HG03457 (cell line): ENCODE measurements at regions not wholly inside any gene's neighbourhood (a gene's known extent, or its start where the extent isn't known, plus 50 kb on each side); places are given as distances from the start of the nearest gene placed in this dataset.
"Not testable (repeated sequence)": the region's sequence is repeated elsewhere in the genome, so short reads cannot be mapped to it uniquely, and the experiment has no call there.

ENCODE experiments used
- ATAC-seq: cut with Tn5 transposase; IDR thresholded peaks from one replicate; pipeline ENCODE4 v1.9.1; 2021; ENCODE audit warnings: moderate number of reproducible peaks; ENCODE audit not compliant: unreplicated experiment

GRCh38 chr2:88857274-88857741 lies 165.8 kb downstream of the RPIA start:
- no peak for ATAC-seq

- ATAC-seq = peak; percentile 38
Observed at GRCh38 chr2:88857951-88858411, 166.5 kb downstream of the RPIA start.

DNA sequence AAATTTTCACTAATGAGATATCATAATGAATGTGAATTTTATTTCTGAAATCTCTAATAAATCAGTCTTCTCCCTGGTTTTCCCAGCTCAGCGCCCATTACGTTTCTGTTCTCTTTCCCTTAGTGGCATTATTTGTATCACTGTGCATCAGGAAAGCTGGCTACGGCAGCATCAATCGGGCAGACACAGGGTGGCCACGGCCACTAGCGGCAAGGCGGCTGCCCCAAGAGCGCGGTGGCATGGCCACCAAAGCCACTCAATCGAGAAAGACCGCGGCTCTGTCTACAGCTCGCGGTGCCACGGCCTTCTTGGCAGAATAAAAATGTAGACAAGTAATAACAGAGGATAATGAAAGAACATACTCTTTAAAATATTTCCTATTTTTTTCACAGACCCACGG lies 168.0 kb downstream of the RPIA start:
- ATAC-seq = no peak

DNA sequence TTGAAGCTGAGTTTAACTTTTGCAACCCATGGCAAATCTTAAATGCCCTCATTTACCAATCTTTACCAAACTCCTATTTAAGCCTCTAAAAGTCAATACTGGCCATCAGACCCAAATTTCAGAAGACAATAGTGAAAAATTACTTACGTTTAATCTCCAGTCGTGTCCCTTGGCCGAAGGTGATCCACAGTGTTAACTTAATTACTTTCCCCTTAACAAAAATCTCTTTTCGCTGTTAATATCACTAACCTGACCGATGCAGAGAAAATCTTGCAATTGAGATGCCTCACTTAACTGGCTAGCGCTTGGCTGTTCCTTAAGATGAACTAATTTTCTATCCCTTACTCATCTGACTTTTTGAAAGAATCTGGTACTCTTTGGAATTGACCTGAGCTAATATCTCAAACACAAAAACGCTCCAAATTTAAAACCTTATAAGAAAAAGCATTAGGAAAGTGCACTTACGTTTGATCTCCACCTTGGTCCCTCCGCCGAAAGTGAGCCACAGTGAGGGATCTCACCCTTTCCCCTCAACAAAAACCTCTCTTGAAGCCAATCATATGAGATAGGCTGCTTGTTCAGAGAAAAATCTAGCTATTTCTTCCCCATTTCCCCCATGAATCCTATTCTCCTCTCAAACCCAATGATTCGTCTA lies 169.1 kb downstream of the RPIA start:
- no peak for ATAC-seq

DNA sequence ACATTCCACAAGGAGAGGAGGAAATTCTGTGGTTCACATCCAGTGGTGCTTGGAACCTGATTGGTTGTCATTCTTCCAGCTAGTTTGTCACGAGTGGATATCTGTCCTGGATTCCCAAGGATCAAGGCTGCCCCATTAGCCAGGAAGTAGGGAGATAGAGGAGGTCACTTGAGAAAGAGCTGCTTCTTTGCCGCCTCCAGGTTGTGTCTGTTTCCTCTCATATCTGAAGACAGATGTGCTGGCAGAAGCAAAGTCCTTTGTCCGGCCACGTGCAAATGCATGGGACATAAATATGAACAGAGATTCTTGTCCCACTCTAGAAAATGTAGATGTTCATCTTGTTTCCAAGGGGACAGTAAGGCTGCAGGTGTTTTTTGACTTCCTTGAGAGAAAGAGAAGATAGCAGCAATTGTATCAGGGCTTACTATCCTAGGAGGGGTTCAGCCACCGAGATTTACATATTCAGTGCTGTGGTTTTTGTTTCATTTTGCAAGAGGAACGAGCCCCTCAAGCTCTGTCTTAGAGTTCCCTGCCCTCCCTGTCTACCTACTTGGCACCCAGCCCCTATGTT lies 174.4 kb downstream of the RPIA start:
- peak; percentile 62 for ATAC-seq

DNA sequence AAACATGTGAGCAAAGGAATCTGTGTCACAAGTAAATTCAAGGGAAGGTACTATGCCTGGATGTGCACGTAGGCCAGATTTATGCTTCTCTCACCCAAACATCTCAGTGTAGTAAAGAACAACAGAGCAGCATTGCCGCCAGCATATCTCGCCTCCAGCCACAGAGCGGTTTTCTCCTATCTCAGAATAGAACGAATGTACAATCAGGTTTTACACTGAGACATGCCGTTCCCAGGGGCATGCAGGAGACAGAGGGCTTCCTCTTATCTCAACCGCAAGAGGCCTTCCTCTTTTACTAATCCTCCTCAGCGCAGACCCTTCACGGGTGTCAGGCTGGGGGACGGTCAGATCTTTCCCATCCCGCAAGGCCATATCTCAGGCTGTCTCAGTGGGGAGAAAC lies 175.3 kb downstream of the RPIA start:
- ATAC-seq = no peak

DNA sequence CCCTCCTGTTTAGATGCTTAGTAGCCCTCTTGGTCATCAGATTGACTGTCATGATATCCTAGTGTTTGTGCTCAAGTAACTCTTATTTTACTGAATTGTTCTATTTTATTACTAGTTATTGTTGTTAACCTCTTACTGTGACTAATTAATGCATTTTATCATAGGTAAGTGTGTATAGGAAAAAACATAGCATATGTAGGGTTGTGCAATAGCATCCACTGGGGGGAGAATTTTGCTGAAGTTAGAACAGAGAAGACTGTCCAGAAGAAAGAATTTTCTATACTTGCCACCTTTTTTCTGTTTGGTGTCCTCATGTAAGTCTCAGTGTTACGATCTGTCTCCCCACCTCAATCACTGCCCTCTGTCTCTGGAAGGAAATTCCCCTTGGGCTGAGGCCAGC lies 177.4 kb downstream of the RPIA start:
- ATAC-seq = no peak

GRCh38 chr2:88870267-88870839 lies 178.9 kb downstream of the RPIA start:
- no peak for ATAC-seq

DNA sequence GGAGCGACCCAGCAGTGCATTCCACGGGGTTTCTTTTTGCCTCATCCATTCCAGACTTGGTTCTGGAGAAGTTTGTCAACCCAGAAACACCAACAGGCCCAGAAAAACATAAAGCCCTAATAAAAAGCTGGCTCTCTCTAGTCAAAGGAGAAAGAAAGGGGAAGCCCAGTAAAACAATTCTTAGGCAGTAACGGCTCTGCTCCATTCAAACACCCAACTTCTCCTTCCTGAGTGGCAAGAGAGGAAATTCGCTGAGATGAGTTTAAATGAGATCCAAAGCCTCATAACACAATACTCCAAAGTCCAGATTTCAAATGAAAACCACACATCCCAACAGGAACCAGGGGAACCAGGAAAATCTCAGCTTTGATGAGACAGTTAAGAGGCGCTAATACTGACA lies 179.9 kb downstream of the RPIA start:
- no peak for ATAC-seq

- ATAC-seq = no peak
Observed at GRCh38 chr2:88873620-88874019, 182.1 kb downstream of the RPIA start.

- no peak for ATAC-seq
Observed at GRCh38 chr2:88874063-88874657, 182.7 kb downstream of the RPIA start.

- no peak for ATAC-seq
Observed at GRCh38 chr2:88875736-88876135, 184.3 kb downstream of the RPIA start.

DNA sequence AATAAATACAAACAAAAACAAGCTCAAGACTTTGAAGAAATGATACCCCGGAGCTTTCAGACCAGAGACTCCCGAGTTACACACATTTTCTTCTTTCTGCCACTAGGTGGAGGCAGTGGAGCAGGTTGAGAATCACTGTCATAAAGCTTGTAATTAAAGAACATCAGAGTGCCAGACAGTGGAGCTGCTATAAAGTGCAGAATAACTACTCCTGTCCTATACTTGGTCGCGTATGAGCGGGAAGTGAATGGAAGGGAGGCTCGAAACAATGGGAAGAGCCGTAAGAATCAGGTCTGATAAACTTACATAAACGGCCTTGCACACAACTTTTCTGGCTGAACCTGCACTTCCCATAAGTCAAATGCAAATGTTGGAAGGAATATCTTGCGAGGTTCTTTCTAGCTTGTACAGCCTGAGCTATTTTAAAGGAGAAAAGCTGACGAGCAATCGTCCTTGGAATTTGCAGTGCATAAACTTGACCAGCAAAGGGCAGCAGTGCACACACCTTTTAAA lies 189.0 kb downstream of the RPIA start:
- no peak for ATAC-seq

DNA sequence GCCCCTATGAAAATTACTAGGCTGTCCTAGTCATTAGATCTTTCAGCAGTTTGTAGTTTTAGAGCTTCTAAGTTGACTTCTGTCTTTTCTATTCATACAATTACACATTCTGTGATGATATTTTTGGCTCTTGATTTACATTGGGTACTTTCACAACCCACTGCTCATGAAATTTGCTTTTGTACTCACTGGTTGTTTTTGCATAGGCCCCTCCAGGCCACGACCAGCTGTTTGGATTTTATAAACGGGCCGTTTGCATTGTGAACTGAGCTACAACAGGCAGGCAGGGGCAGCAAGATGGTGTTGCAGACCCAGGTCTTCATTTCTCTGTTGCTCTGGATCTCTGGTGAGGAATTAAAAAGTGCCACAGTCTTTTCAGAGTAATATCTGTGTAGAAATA lies 193.8 kb downstream of the RPIA start:
- ATAC-seq = no peak

DNA sequence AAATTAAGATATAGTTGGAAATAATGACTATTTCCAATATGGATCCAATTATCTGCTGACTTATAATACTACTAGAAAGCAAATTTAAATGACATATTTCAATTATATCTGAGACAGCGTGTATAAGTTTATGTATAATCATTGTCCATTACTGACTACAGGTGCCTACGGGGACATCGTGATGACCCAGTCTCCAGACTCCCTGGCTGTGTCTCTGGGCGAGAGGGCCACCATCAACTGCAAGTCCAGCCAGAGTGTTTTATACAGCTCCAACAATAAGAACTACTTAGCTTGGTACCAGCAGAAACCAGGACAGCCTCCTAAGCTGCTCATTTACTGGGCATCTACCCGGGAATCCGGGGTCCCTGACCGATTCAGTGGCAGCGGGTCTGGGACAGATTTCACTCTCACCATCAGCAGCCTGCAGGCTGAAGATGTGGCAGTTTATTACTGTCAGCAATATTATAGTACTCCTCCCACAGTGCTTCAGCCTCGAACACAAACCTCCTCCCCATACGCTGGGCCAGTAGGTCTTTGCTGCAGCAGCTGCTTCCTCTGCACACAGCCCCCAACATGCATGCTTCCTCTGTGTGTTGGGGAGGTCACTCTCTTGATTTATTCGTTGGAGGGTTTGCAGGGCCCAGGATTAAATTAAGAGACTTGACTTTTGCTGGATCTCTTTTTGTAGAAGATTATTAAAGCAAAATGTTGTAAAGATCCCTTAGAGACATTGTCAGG lies 194.4 kb downstream of the RPIA start:
- ATAC-seq = peak; percentile 54

DNA sequence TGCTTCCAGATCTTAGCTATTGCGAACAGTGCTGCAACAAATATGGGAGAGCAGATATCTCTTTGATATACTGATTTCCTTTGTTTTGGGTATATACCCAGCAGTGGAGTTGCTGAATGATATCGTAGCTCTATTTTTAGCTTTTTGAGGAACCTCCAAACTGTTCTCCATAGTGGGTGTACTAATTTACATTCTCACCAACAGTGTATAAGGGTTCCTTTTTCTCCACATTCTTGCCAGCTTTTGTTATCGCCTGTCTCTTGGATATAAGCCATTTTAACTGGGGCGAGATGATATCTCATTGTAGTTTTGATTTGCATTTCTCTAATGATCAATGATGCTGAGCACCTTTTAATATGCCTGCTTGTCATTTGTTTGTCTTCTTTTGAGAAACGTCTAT lies 196.0 kb downstream of the RPIA start:
- ATAC-seq = not testable (repeated sequence)

DNA sequence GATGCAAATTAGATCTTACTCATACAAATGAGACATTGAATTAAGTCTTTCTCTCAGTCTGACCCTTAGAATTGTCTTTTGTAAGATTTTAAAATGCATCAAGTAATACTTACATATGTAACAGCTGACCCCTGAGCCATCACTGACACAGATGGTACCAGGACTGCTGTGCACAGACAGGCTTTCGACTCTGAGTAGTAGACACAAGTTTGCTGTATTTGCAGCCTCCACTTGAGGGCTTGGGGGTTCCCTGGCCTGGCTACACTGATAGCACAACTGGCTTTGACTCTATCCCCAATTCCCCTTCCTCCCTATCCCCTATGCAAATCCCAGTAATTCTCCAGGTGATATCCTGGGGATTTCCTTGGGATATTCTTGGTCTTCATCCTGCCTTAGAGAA lies 200.7 kb downstream of the RPIA start:
- ATAC-seq = no peak

DNA sequence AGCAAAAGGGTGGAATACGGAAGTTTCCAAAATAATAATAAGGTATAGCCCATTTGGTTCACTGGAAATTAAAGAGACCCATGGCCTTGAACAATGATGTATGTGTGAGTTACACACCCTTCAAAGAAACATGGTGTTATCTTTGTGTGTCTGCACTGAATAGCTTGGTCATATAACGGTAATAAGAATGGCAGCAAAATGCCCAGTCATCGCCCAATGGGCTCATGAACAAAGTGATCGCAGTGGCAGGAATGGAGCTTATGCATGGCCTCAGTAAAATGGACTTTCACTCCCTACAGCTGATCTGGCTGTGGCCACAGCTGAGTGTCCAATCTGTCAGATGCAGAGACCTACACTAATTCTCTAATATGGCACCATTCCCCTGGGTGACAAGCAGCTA lies 201.3 kb downstream of the RPIA start:
- no peak for ATAC-seq

DNA sequence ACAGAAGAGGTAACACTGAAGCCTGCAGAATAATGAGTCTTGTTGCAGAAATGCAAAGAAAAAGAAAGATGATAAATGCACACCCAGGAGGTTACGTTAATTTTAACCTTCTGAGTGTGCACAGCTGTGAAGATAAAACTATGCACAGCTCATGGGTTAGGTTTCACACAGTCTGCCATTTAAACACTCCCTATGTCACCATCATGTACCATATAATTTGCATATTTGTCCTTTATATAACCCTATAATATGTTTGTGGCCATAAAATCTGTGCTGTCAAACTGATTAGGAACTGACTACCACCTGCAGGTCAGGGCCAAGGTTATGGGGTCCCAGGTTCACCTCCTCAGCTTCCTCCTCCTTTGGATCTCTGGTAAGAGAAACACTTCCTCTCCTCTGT lies 205.5 kb downstream of the RPIA start:
- no peak for ATAC-seq

- no peak for ATAC-seq
Observed at GRCh38 chr2:88897715-88898114, 206.2 kb downstream of the RPIA start.

DNA sequence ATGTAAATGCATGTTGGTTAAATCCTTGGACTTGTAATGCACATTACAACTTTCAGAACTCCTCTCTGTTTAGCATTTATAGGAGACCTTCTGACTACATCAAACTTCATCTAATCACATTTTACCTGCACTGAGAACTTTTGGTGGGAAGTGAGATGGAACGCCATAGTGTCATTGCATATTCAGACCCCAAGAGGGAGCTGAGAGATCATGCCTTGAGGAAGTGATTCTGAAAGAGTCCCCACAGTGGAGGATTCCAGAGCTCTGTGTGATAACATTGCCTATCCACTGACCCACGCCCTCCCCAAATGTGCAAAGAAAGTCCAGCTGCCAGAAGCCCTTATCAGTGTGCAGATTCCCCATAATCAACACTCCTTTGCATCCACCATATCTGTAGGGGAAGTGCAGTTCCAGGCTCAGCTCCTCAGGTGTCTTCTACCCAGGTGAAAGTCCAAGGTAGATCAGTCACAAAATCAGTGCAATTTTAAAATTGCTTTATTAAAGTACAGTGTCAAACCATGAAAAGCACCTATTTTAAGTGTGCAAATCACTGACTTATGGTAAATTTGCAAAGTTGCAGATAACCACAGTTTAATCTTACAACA lies 212.4 kb downstream of the RPIA start:
- no peak for ATAC-seq
